ENCODE measurements at regions not wholly inside any gene's neighbourhood (a gene's known extent, or its start where the extent isn't known, plus 50 kb on each side); places are given as distances from the start of the nearest gene placed in this dataset.

DNA sequence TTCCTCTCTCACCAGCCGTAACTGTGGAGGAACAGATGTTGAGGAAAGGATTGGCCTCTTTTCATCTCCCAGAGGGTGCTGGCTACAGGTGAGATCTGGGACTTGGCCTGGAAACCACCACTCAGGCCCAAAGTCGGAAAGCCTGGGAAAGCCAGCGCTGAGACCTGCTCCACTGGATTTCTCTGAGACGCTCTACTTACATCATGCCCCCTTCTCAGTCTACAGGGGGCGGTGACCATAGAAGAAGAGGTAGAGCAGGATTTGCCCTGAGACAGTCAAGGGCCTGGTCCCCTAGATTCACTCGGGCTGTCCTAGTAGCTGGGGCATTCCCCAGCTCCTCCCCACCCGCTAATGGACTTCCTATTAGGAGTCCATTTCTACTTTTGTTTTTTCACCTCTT lies 80.9 kb downstream of the C3orf38 start:
- intact Hi-C loops (cut with micrococcal nuclease; ENCODE audit: unreplicated experiment): no loop called here
- ChIA-PET POLR2A (no interaction called here), RAD21 (ENCODE audit: unreplicated experiment) (no interaction called here)
- TF ChIP-seq ZBED1 (IDR thresholded peaks at IDR 0.05; ENCODE audit: borderline replicate concordance) (no peak), PML (IDR thresholded peaks at IDR 0.05; ENCODE audit: low read length) (no peak), ETV6 (conservative IDR thresholded peaks at IDR 0.05 in 1 of 2, IDR thresholded peaks at IDR 0.05 in 1 of 2; ENCODE audit: borderline replicate concordance in 1 of 2, low read depth in 1 of 2) (no peak), CHD4 (IDR thresholded peaks at IDR 0.05) (no peak), MTA3 (IDR thresholded peaks at IDR 0.05; ENCODE audit: borderline replicate concordance, low read length) (no peak), IKZF2 (IDR thresholded peaks at IDR 0.05) (no peak), EZH2 (IDR thresholded peaks at IDR 0.05; ENCODE audit: borderline replicate concordance, control insufficient read depth, low read depth, low read length) (no peak)
- TF ChIP-seq, protein P1, sequence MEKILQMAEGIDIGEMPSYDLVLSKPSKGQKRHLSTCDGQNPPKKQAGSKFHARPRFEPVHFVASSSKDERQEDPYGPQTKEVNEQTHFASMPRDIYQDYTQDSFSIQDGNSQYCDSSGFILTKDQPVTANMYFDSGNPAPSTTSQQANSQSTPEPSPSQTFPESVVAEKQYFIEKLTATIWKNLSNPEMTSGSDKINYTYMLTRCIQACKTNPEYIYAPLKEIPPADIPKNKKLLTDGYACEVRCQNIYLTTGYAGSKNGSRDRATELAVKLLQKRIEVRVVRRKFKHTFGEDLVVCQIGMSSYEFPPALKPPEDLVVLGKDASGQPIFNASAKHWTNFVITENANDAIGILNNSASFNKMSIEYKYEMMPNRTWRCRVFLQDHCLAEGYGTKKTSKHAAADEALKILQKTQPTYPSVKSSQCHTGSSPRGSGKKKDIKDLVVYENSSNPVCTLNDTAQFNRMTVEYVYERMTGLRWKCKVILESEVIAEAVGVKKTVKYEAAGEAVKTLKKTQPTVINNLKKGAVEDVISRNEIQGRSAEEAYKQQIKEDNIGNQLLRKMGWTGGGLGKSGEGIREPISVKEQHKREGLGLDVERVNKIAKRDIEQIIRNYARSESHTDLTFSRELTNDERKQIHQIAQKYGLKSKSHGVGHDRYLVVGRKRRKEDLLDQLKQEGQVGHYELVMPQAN (conservative IDR thresholded peaks at IDR 0.05): no peak
- TF ChIP-seq, protein P2, sequence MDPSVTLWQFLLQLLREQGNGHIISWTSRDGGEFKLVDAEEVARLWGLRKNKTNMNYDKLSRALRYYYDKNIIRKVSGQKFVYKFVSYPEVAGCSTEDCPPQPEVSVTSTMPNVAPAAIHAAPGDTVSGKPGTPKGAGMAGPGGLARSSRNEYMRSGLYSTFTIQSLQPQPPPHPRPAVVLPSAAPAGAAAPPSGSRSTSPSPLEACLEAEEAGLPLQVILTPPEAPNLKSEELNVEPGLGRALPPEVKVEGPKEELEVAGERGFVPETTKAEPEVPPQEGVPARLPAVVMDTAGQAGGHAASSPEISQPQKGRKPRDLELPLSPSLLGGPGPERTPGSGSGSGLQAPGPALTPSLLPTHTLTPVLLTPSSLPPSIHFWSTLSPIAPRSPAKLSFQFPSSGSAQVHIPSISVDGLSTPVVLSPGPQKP (IDR thresholded peaks at IDR 0.05; ENCODE audit: low read depth, low read length): no peak
- TF ChIP-seq, protein P3, sequence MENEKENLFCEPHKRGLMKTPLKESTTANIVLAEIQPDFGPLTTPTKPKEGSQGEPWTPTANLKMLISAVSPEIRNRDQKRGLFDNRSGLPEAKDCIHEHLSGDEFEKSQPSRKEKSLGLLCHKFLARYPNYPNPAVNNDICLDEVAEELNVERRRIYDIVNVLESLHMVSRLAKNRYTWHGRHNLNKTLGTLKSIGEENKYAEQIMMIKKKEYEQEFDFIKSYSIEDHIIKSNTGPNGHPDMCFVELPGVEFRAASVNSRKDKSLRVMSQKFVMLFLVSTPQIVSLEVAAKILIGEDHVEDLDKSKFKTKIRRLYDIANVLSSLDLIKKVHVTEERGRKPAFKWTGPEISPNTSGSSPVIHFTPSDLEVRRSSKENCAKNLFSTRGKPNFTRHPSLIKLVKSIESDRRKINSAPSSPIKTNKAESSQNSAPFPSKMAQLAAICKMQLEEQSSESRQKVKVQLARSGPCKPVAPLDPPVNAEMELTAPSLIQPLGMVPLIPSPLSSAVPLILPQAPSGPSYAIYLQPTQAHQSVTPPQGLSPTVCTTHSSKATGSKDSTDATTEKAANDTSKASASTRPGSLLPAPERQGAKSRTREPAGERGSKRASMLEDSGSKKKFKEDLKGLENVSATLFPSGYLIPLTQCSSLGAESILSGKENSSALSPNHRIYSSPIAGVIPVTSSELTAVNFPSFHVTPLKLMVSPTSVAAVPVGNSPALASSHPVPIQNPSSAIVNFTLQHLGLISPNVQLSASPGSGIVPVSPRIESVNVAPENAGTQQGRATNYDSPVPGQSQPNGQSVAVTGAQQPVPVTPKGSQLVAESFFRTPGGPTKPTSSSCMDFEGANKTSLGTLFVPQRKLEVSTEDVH (IDR thresholded peaks at IDR 0.05; ENCODE audit: low read depth, partially characterized antibody): no peak
- TF ChIP-seq, protein P4, sequence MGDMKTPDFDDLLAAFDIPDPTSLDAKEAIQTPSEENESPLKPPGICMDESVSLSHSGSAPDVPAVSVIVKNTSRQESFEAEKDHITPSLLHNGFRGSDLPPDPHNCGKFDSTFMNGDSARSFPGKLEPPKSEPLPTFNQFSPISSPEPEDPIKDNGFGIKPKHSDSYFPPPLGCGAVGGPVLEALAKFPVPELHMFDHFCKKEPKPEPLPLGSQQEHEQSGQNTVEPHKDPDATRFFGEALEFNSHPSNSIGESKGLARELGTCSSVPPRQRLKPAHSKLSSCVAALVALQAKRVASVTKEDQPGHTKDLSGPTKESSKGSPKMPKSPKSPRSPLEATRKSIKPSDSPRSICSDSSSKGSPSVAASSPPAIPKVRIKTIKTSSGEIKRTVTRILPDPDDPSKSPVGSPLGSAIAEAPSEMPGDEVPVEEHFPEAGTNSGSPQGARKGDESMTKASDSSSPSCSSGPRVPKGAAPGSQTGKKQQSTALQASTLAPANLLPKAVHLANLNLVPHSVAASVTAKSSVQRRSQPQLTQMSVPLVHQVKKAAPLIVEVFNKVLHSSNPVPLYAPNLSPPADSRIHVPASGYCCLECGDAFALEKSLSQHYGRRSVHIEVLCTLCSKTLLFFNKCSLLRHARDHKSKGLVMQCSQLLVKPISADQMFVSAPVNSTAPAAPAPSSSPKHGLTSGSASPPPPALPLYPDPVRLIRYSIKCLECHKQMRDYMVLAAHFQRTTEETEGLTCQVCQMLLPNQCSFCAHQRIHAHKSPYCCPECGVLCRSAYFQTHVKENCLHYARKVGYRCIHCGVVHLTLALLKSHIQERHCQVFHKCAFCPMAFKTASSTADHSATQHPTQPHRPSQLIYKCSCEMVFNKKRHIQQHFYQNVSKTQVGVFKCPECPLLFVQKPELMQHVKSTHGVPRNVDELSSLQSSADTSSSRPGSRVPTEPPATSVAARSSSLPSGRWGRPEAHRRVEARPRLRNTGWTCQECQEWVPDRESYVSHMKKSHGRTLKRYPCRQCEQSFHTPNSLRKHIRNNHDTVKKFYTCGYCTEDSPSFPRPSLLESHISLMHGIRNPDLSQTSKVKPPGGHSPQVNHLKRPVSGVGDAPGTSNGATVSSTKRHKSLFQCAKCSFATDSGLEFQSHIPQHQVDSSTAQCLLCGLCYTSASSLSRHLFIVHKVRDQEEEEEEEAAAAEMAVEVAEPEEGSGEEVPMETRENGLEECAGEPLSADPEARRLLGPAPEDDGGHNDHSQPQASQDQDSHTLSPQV (IDR thresholded peaks at IDR 0.05): no peak
- TF ChIP-seq, protein P5, sequence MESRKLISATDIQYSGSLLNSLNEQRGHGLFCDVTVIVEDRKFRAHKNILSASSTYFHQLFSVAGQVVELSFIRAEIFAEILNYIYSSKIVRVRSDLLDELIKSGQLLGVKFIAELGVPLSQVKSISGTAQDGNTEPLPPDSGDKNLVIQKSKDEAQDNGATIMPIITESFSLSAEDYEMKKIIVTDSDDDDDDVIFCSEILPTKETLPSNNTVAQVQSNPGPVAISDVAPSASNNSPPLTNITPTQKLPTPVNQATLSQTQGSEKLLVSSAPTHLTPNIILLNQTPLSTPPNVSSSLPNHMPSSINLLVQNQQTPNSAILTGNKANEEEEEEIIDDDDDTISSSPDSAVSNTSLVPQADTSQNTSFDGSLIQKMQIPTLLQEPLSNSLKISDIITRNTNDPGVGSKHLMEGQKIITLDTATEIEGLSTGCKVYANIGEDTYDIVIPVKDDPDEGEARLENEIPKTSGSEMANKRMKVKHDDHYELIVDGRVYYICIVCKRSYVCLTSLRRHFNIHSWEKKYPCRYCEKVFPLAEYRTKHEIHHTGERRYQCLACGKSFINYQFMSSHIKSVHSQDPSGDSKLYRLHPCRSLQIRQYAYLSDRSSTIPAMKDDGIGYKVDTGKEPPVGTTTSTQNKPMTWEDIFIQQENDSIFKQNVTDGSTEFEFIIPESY (IDR thresholded peaks at IDR 0.05): no peak

More for the DNA sequence above, 80.9 kb downstream of the C3orf38 start:
- Histone ChIP-seq H3K9ac (ENCODE audit: control insufficient read depth, insufficient read depth, low read length) (no peak overlapping the region), H3K27ac (ENCODE audit: control insufficient read depth, insufficient read depth) (no peak overlapping the region), H3K4me3 (no peak overlapping the region), H4K20me1 (ENCODE audit: control insufficient read depth, insufficient read depth) (no peaks in the 10 kb centered on the region), H2AFZ (ENCODE audit: control insufficient read depth, low read depth, low read length) (no peak overlapping the region), H3K79me2 (ENCODE audit: control insufficient read depth, insufficient read depth, low read length) (no peaks in the 10 kb centered on the region), H3K36me3 (ENCODE audit: control insufficient read depth in 2 of 2, insufficient read depth in 2 of 2, low read length in 1 of 2) (no peaks in the 10 kb centered on the region), H3K4me1 (ENCODE audit: control insufficient read depth, insufficient read depth, low read length) (no peaks in the 10 kb centered on the region), H3K27me3 (replicated peaks in 1 of 2; ENCODE audit: control insufficient read depth in 2 of 2, insufficient read depth in 2 of 2, low read length in 1 of 2) (no peaks in the 10 kb centered on the region; a peak in 1 of 4 replicates), H3K4me2 (ENCODE audit: control insufficient read depth, insufficient read depth) (no peak overlapping the region), H3K9me3 (replicated peaks; ENCODE audit: control insufficient read depth, insufficient read depth, low read length) (no peaks in the 10 kb centered on the region)
- CTCF ChIA-PET: interaction anchor here (2.1 kb wide), 1 partner anchor 11 kb away, joined by 6 read pairs; no protein-coding TSS in a partner anchor
- in situ Hi-C loops (cut with MboI): no loop called here
- FAIRE-seq (no peak), ATAC-seq (no peak), DNase-seq (ENCODE audit: low read depth, low spot score) (no peak)
- SMC1A ChIA-PET (ENCODE audit: uncharacterized antibody, unreplicated experiment): no interaction called here
- 49% methylated on average over 7 of the region's 7 CpGs for WGBS (ENCODE audit: insufficient coverage, insufficient replicate concordance, low lambda C conversion rate, missing lambda C conversion rate)
- no TSS peak for BruUV-seq (replicated peaks)

Data from GM12878 (cell line).